H9 (cell line): ENCODE measurements at regions not wholly inside any gene's neighbourhood (a gene's known extent, or its start where the extent isn't known, plus 50 kb on each side); places are given as distances from the start of the nearest gene placed in this dataset.

ENCODE experiments used
- DNase-seq: peaks from one replicate; pipeline ENCODE4 v3.0.0-alpha.2; 2017
- H2AFZ ChIP-seq: one replicate; pipeline ENCODE4 v1.6.1; 2013; ENCODE audit warnings: mild to moderate bottlenecking, low read length, control low read depth, moderate library complexity
- H2AK5ac ChIP-seq: 2 replicates; pipeline ENCODE4 v1.6.1; 2013; ENCODE audit warnings: low read length, control low read depth, mixed read lengths; ENCODE audit not compliant: insufficient read length
- H2BK120ac ChIP-seq: one replicate; pipeline ENCODE4 v1.6.1; 2013; ENCODE audit warnings: low read depth, mild to moderate bottlenecking, low read length, control low read depth, inconsistent platforms; ENCODE audit not compliant: poor library complexity, severe bottlenecking
- H2BK12ac ChIP-seq: 2 replicates; pipeline ENCODE4 v1.6.1; 2013; ENCODE audit warnings: low read length, control low read depth, mixed read lengths, low read depth; ENCODE audit not compliant: insufficient read length
- H2BK15ac ChIP-seq: 2 replicates; pipeline ENCODE4 v1.6.1; 2013; ENCODE audit warnings: low read depth, low read length, control low read depth
- H2BK20ac ChIP-seq: one replicate; pipeline ENCODE4 v1.6.1; 2013; ENCODE audit warnings: low read depth, mild to moderate bottlenecking, low read length, control low read depth, inconsistent platforms; ENCODE audit not compliant: poor library complexity, severe bottlenecking
- H2BK5ac ChIP-seq: 2 replicates; pipeline ENCODE4 v1.6.1; 2013; ENCODE audit warnings: low read length, control low read depth, mixed read lengths; ENCODE audit not compliant: insufficient read length
- H3K14ac ChIP-seq: 2 replicates; pipeline ENCODE4 v1.6.1; 2013; ENCODE audit warnings: low read length, control low read depth; ENCODE audit not compliant: insufficient read depth
- H3K18ac ChIP-seq: 2 replicates; pipeline ENCODE4 v1.6.1; 2013; ENCODE audit warnings: low read depth, mild to moderate bottlenecking, mixed read lengths, low read length, control low read depth; ENCODE audit not compliant: insufficient read length
- H3K23ac ChIP-seq: 2 replicates; pipeline ENCODE4 v1.6.1; 2013; ENCODE audit warnings: low read length, control low read depth, mixed read lengths, low read depth; ENCODE audit not compliant: insufficient read length
- H3K23me2 ChIP-seq: 2 replicates; pipeline ENCODE4 v1.6.1; 2013; ENCODE audit warnings: low read depth, mild to moderate bottlenecking, mixed read lengths, low read length, control low read depth; ENCODE audit not compliant: insufficient read length, poor library complexity, severe bottlenecking
- H3K27ac ChIP-seq: 2 replicates; pipeline ENCODE4 v1.5.1; 2013; ENCODE audit warnings: low read length, control low read depth, mixed read lengths, low read depth; ENCODE audit not compliant: insufficient read length
- H3K27me3 ChIP-seq: 2 replicates; pipeline ENCODE4 v1.6.1; 2013; ENCODE audit warnings: low read length, control low read depth, inconsistent platforms; ENCODE audit not compliant: insufficient read depth
- H3K4ac ChIP-seq: 2 replicates; pipeline ENCODE4 v1.6.1; 2013; ENCODE audit warnings: low read depth, mild to moderate bottlenecking, control low read depth, inconsistent platforms, low read length, moderate library complexity
- H3K4me1 ChIP-seq: 2 replicates; pipeline ENCODE4 v1.6.1; 2013; ENCODE audit warnings: low read length, control low read depth, inconsistent platforms; ENCODE audit not compliant: insufficient read depth
- H3K4me2 ChIP-seq: 2 replicates; pipeline ENCODE4 v1.6.1; 2013; ENCODE audit warnings: low read length, control low read depth, mixed read lengths; ENCODE audit not compliant: insufficient read length, insufficient read depth
- H3K56ac ChIP-seq: 2 replicates; pipeline ENCODE4 v1.6.1; 2013; ENCODE audit warnings: low read depth, mild to moderate bottlenecking, mixed read lengths, low read length, control low read depth; ENCODE audit not compliant: insufficient read length
- H3K79me1 ChIP-seq: 2 replicates; pipeline ENCODE4 v1.6.1; 2013; ENCODE audit warnings: low read depth, mild to moderate bottlenecking, moderate library complexity, low read length, control low read depth, inconsistent platforms; ENCODE audit not compliant: insufficient read depth, poor library complexity, severe bottlenecking
- H3K79me2 ChIP-seq: 2 replicates; pipeline ENCODE4 v1.6.1; 2013; ENCODE audit warnings: low read length, control low read depth, inconsistent platforms; ENCODE audit not compliant: insufficient read depth
- H3K9ac ChIP-seq: 2 replicates; pipeline ENCODE4 v1.6.1; 2013; ENCODE audit warnings: low read length, control low read depth, mixed read lengths; ENCODE audit not compliant: insufficient read length; ENCODE audit errors: extremely low read depth
- H3K9me3 ChIP-seq: one replicate; pipeline ENCODE4 v1.6.1; 2013; ENCODE audit warnings: low read depth, low read length, inconsistent platforms; ENCODE audit not compliant: control insufficient read depth
- H3T11ph ChIP-seq: one replicate; pipeline ENCODE4 v1.6.1; 2013; ENCODE audit warnings: mild to moderate bottlenecking, low read length, control low read depth, inconsistent platforms
- H4K20me1 ChIP-seq: one replicate; pipeline ENCODE4 v1.6.1; 2013; ENCODE audit not compliant: control insufficient read depth, insufficient read length, insufficient read depth
- H4K5ac ChIP-seq: 2 replicates; pipeline ENCODE4 v1.6.1; 2013; ENCODE audit warnings: low read depth, mild to moderate bottlenecking, mixed read lengths, low read length, control low read depth; ENCODE audit not compliant: insufficient read length
- H4K8ac ChIP-seq: replicated peaks from 2 replicates; pipeline ENCODE4 v1.6.1; 2013; ENCODE audit warnings: low read length, control low read depth, mixed read lengths, low read depth; ENCODE audit not compliant: insufficient read length
- H4K91ac ChIP-seq: 2 replicates; pipeline ENCODE4 v1.6.1; 2013; ENCODE audit warnings: low read depth, mild to moderate bottlenecking, moderate library complexity, mixed read lengths, low read length, control low read depth; ENCODE audit not compliant: insufficient read length
- H3K27ac Mint-ChIP-seq, 3 experiments: 2 replicates in 2 of 3; 3 replicates in 1 of 3; pipeline ENCODE4 v1.8.0; 2020 to 2021; ENCODE audit warnings: mixed read lengths in 3 of 3, mild to moderate bottlenecking in 1 of 3, moderate library complexity in 1 of 3
- H3K27me3 Mint-ChIP-seq: 2 replicates; pipeline ENCODE4 v1.8.0; 2021; ENCODE audit warnings: low read depth, mild to moderate bottlenecking, moderate library complexity, mixed read lengths
- H3K36me3 Mint-ChIP-seq, 3 experiments: 2 replicates in 2 of 3; 3 replicates in 1 of 3; pipeline ENCODE4 v1.8.0; 2020 to 2021; ENCODE audit warnings: low read depth in 3 of 3, mixed read lengths in 3 of 3; ENCODE audit not compliant: insufficient read depth in 1 of 3
- H3K4me1 Mint-ChIP-seq, 2 experiments: 2 replicates each; pipeline ENCODE4 v1.8.0; 2020; ENCODE audit warnings: mixed read lengths in 2 of 2
- H3K4me3 Mint-ChIP-seq, 2 experiments: 2 replicates in 1 of 2; 3 replicates in 1 of 2; pipeline ENCODE4 v1.8.0; 2020 to 2021; ENCODE audit warnings: mild to moderate bottlenecking in 2 of 2, mixed read lengths in 2 of 2, moderate library complexity in 1 of 2
- H3K9me3 Mint-ChIP-seq, 2 experiments: 2 replicates in 1 of 2; 3 replicates in 1 of 2; pipeline ENCODE4 v1.8.0; 2020; ENCODE audit warnings: mild to moderate bottlenecking in 2 of 2, mixed read lengths in 2 of 2, moderate library complexity in 1 of 2
- CTCF ChIP-seq: fragments of 200-600 bp; sonication (generic); conservative IDR thresholded peaks from 3 replicates; pipeline ENCODE4 v1.8.0; 2021; ENCODE audit warnings: antibody characterized with exemption, mild to moderate bottlenecking
- WGBS: extraction: QIAGEN DNeasy Blood & Tissue Kit; methylation state at CpG from one replicate; pipeline ENCODE4 v1.1.7; 2013; ENCODE audit warnings: missing lambda C conversion rate, low lambda C conversion rate, mixed read lengths; ENCODE audit not compliant: insufficient read length; ENCODE audit errors: extremely low coverage; 5-methylcytosine and 5-hydroxymethylcytosine counted together

DNA sequence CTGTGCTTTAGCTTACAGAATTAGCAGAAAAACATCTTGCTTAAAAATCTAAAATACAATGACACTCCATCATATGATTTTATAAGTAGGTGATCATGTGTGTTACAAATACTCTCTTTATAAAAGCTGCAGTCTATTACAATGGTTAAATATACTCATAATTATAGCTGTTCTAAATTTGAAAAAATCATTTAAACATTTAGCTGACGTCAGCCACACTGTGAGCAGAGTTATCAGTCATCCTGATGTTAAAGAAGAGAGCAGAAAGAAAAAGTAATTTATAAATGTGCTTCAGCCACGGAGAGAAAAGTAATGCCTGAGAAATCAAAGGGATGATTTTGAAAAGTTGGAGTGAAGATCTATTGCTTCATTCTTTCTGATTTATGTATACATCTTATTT lies 1325.9 kb upstream of the B3GALT2 start:
- Histone ChIP-seq H3T11ph (no peak overlapping the region), H3K79me2 (no peaks in the 10 kb centered on the region), H3K4me1 (no peaks in the 10 kb centered on the region), H3K4ac (no peak overlapping the region), H2BK20ac (no peak overlapping the region), H2BK15ac (no peak overlapping the region), H3K27ac (no peak overlapping the region), H3K23me2 (no peaks in the 10 kb centered on the region), H3K4me2 (no peak overlapping the region), H3K14ac (no peak overlapping the region), H3K9ac (no peak overlapping the region), H2BK12ac (no peak overlapping the region), H4K5ac (no peak overlapping the region), H3K27me3 (no peaks in the 10 kb centered on the region), H2BK5ac (no peak overlapping the region), H4K8ac (no peak overlapping the region), H2BK120ac (no peak overlapping the region), H2AK5ac (no peak overlapping the region), H3K23ac (no peak overlapping the region), H3K9me3 (peaks cover 5% of the 10 kb centered on the region), H3K56ac (no peak overlapping the region), H3K79me1 (no peaks in the 10 kb centered on the region), H4K20me1 (no peaks in the 10 kb centered on the region), H3K18ac (no peak overlapping the region), H4K91ac (no peak overlapping the region), H2AFZ (no peak overlapping the region)
- Mint-ChIP-seq H3K4me1 (no peaks in the 10 kb centered on the region), H3K36me3 (peaks cover 3 to 24% (median 5%) of the 10 kb centered on the region in 3 experiments; a peak in 4 of 7 replicates), H3K27ac (no peak overlapping the region), H3K27me3 (no peaks in the 10 kb centered on the region), H3K9me3 (peaks cover 18 to 22% of the 10 kb centered on the region in 2 experiments), H3K4me3 (no peak overlapping the region)
- no peak for TF ChIP-seq CTCF
- DNase-seq, result no peak
- WGBS, result no CpG with 5 or more reads among the region's 2 CpGs
